ENCODE measurements at regions not wholly inside any gene's neighbourhood (a gene's known extent, or its start where the extent isn't known, plus 50 kb on each side); places are given as distances from the start of the nearest gene placed in this dataset.
"Not testable (repeated sequence)": the region's sequence is repeated elsewhere in the genome, so short reads cannot be mapped to it uniquely, and the experiment has no call there.

DNA sequence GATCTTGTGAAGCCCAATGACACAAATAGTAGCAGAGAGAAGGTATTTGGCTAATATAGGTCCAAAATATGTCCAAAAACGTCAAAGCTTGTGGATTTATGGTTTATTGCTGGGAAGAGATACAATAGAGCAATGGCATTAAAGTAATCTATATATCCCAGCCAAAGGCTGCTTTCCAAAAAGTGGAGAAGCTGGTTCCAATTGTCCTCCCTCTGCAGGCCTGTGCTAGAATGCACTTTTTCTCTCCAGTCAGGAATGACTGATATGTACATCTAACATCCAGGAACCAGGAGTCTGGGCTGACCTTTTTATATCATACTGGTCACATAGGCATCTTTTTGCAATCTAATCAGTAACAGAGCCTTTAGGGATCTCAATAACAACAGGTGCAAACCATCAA is 167.1 kb upstream of the FAM3C start:
- DNase-seq (ENCODE audit: low spot score), result no peak

DNA sequence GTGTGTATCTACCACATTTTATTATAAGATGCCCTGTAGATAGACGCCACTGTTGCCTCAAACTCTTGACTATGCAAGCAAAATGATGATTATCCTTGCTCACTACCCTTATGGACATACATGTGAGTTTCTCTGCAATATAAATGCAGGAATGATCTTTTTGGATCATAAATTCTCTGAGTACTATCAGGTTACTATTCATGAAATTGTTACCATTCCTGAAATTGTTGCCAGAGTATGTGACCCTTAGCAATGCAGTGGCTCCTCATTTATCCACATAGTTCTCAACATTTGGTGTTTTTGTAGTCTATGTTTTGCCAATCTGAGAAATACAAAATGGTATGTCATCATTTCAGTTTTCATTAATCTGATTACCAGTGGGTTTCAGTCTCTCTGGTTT is 166.2 kb upstream of the FAM3C start:
- DNase-seq (ENCODE audit: low spot score), result peak; percentile 28

DNA sequence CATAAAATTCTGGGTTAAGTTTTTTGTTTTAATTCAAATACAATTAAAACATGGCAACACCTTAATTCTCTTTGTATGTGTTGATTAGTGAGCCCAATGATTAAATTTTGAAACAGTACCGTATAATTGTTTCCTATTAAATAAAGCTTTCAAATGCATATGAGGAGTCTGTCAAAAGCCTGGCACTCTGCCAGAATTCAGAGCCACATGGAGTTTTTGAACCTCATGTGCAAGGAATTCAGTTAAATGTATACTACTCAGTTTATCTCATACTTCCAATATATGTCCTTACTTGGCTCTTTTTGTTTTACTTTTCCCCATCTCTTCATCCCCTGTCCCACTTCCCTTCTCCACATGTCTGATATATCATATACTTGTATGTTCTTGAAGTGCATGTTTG is 165.6 kb upstream of the FAM3C start:
- no peak for DNase-seq (ENCODE audit: low spot score)

DNA sequence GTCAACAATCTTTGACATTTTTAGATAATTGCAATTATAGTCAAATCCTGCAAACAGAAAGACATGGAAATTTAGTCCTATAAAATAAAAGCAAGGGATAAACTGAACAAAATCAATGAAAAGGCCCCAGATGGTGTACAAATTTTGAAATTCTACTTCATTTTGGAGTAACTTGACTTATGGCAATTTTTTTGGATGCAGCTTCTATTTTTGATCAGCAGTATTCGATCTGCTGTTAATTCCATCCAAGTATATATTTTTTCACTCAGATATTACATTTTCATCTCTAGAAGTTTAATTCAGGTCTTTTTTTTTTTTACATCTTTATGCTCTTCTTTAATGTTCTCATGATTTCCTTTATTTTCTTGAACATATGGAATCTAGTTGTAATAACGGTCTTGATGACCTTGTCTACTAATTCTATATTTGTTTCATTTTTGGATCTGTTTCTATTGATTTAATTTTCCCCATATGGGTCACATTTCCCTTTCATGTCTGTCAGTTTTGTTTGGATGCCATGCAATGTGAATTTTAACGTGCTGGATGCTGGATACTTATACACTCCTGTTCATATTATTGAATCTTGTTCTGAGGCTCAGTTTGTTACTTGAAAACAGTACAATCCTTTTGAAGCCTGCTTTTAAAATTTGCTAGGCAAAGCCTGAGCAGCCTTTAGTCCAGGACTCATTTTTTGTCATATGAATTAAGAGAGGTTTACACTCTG is 164.3 kb upstream of the FAM3C start:
- DNase-seq (ENCODE audit: low spot score), result no peak

DNA sequence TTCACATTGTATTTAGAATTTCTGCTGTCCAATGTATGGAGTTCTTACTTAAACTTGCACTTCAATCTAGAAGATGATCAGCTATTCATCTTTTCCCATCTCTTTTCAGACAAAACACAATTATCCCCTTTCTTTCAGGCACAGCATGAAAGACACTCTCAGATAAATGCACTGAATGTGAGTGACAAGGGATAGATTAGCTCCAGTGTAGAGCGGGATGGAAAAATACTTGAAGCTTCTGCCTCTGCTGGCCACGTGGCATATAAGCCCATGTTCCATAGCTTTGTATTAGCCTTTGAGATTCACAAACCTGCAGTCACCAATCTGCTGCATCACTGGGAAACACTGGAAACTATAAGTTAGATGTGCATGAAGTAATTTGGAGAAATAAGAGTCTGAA is 162.2 kb upstream of the FAM3C start:
- DNase-seq (ENCODE audit: low spot score), result no peak

DNA sequence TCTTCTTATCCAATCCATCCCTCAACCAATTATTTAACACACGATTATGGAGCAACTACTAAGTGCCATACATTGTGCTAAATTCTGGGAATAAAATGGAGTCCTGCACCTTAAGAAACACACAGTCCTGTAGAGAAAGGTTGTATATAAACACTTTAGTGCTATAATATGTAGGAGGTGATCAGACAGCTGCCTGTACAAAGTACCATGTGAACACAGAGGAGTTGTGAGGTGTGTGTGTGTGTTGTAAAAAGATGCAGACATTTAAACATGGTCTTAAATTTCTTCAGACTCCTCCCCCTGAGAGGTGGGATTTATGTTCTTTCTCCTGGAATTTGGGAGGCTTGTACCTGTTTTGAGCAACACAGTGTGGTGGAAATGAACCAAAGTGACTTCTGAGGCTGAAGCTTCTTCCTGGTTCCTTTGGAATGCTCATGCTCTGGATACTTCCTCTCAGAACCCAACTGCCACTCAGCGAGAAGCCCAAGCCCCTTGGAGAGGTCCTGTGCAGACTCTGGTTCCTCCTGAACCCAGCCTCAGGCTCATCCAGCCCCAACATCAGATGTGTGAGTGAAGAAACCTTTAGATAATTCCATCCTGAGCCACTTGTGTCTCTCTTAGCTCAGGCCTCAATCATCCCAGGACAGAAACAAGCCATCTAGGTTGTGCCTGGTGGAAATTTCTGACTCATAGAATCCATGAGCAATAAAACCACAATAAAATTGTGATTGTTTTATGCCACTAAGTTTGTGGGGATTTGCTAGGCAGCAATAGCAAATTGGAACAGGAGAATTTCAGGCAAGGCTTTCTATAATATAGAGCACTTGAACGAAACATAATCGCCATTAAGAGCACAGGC is 161.2 kb upstream of the FAM3C start:
- peak; percentile 23 for DNase-seq (ENCODE audit: low spot score)

DNA sequence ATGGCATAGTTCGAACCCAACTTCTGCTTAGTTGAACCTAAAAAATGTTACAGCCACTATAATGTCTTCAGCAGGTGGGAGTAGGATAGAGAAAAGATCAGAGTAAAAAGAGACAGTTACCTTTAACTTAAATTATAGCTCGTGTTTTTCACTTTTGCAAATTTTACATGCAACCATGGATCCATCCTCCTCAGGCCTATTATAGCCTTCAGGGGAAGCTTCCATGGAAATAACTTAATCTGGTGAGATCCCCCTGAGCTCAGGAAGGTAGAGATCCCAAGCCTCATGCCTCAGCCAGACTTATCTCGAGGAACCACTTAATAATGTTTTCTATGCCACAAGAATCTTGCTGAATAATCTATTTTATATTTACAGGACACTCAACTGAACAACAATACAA is 159.4 kb upstream of the FAM3C start:
- no peak for DNase-seq (ENCODE audit: low spot score)

DNA sequence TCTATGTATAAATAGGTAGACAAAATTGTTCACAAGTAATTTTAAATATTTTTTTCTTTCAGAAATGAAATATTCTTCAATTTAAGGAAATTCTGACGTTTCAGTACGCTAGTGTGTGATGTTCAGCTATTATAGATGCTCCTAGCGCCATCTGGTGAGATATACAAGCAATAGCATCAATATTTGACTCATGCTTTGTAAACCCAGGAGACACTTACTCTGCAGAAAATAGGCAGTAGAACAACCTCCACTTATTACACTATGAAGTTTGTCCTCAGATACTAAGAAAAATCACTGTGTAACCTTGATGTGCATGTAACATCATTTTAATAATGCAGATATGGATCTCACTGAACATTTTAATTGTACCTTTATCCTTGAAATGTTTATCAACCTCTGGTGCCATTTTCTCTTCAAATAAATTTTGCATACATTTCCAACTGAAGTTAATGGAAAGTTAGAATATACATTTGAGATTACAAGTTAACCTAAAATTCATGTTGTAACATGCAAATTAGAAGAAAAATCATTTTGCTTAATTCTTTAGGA is 151.5 kb upstream of the FAM3C start:
- DNase-seq (ENCODE audit: low spot score), result peak; percentile 71

DNA sequence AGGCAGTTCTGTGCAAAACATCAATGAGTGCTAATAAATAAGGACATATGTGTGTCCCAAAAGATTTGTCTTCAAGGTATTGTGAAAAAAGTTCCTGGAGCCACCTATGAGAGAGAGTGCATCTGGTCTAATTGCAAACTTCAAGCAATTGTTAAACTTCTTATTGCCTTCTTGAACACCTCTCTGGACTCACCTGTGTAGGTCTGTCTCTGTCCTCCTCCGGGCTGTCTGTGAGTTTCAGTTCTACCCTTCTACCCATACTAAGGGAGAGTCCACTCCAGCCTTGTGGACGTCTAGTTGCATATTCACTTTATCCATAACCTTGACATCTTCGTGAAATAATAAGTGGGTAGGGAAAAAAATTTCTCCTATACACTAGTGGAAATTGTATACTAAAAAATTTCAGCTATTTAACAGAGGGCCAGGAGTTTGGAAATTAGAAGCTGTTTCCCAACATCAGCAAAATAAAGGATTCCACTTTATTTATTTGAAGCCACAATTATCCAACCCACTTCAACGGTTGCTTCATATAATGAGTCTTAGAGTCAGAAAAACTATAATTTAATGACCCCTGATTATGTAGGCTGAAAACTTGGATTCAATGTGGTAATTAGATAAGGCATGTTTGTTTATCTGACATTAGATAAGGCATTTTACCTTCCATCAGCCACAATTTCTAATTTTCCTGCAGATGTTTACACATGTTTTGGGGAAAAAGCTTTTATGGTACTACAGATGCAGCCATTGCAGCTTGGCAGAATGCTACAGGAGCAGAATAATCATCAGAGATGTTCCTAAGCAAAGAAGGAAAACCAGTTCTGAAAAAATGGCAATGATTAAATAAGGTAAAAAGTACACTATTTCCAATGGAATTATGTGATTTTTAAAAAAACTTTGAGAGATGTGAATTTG is 150.8 kb upstream of the FAM3C start:
- DNase-seq (ENCODE audit: low spot score), result no peak

DNA sequence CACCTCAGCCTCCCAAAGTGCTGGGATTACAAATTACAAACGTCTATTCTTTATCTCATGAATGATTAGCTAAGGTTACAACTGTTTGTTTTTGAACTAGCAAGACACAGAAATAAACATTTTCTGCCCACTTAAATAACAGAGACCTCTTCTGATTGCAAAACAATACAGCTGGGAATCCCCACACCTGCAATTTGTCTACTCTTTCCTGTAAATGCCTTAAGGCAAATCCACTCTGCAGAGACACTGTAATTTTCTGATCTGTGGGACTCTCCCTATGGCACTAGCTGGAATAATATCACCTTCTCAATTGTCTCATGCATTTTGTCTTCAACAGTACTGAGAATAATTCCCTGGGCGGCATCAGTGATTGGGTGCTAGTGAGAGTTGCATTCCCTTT is 149.3 kb upstream of the FAM3C start:
- no peak for DNase-seq (ENCODE audit: low spot score)

DNA sequence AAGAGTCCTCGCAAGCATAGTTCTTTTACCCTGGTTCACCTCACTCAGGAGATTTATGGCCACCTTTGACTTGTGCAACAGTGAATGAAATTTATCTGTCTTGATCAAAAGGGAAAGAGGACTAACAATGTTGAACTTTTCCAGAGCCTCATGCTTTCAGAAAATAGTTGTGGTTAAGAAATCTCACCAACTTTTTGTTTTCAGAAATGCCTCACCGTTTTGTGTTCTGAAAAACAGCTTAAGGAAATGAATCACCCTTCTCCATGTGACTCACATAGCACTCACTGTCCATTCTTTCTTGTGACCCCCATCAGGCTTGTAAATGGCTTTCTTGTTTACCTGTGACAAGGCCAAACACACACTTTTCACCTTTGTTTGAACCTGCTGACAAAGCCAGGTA is 148.6 kb upstream of the FAM3C start:
- DNase-seq (ENCODE audit: low spot score), result peak; percentile 99

DNA sequence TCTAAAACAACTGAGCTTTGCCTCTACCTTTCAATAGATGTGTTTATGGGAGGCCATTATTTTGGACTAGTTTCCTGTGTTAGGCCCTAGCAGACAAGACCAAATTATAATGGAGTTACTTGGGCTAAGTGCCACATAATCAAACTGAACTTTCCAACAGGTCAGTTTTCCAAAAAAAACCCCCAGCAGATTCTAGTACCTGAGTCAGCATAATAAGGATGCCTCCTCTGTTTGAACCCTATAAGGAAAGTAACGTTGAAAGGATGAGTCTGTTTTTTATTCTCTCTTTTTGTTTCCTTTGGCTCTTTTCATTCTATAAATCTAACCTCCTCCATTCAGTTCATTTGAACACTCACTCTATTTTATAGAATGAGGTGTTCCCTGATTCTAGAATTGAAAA is 148.1 kb upstream of the FAM3C start:
- no peak for DNase-seq (ENCODE audit: low spot score)

DNA sequence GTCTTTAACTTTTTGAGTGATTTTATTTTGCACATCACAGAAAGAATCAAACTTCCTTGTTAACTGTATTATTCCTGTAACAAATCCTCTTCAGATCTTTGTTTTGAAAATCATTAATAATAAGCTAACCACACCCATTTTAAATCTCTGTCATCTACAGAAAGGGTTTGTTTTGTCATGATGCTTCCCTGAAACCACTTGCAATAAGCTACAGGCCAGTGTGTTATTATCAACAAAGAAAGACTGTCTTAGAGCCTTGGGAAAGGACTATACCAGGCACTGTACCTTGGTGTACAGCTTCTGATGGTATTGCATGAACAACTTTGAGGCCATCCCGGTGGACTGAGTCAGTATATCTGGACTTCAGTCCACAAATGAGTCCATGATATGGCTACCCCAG is 145.3 kb upstream of the FAM3C start:
- DNase-seq (ENCODE audit: low spot score), result no peak

DNA sequence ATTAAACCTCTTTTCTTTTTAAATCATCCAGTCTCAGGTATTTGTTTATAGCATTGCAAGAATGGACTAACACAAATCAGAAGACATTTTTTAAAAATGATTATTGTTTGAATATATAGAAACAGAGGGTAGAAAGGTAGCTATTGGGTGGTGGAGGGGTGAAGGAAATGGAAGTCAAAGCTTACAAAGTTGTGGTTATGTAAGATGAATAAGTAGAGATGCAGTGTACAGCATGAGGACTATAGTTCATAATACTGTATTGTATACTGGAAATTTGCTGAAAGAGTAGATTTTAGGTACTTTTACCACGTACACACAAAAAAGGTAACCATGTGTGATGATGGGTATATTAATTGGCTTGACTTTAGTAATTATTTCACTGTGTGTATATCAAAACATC is 144.0 kb upstream of the FAM3C start:
- no peak for DNase-seq (ENCODE audit: low spot score)

DNA sequence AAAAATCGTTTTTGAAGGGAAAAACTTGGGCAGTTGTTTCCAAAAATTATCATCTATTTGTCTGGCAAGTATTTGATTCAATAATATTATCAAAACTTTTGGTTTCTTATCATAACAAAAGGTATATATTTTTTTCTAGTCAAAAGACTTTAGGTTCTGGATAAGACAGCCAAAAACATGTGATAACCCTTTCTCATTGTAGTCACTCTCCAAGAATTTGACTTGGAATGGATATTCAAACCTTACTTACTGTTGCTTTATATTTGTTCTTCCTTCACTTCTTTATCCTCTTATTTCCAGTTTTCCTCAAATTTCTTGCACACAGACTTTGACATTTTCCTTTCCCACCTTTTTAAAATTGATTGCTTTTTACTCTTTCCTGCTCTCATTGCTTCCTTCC is 140.9 kb upstream of the FAM3C start:
- DNase-seq (ENCODE audit: low spot score), result no peak

DNA sequence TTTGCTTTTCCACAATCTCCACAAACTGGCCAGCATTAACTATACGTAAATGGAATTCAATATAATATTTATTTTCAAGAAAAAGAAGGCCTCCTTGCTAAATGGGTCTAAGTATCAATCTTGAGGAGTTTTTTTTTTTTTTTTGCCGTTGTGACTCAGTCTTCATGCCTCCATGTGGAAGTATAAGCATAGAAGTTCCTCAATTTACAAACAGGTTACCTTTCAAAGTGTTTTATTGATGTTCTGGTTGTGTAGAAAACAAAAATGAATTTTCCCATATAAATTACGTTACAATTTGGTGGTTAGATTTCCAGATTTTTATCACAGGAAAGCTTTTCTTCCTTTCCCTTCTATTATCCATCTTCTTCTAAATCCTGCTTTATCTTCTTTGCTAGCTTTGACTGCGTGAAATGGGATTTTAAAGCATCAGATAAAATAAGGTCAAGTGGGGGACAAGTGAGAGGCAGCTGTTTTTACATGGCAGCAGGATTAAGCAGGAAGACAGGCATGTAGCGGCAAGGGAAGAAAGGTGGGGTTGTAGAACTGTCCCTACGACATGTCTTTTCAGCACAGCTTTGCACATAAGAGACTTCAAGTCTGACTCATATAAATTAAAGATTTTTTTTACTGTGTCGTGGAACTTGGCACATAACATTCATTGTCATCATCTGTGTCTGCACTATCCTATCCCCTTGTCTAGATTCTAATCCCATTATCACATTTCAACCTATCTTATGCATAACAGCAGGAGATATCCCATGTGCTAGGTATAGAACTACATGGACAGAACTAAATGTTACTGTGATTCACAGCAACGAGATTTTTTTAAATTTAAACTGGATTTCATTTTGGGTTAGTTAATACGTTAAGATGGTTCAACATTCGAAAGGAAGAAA is 135.3 kb upstream of the FAM3C start:
- DNase-seq (ENCODE audit: low spot score), result peak; percentile 38

DNA sequence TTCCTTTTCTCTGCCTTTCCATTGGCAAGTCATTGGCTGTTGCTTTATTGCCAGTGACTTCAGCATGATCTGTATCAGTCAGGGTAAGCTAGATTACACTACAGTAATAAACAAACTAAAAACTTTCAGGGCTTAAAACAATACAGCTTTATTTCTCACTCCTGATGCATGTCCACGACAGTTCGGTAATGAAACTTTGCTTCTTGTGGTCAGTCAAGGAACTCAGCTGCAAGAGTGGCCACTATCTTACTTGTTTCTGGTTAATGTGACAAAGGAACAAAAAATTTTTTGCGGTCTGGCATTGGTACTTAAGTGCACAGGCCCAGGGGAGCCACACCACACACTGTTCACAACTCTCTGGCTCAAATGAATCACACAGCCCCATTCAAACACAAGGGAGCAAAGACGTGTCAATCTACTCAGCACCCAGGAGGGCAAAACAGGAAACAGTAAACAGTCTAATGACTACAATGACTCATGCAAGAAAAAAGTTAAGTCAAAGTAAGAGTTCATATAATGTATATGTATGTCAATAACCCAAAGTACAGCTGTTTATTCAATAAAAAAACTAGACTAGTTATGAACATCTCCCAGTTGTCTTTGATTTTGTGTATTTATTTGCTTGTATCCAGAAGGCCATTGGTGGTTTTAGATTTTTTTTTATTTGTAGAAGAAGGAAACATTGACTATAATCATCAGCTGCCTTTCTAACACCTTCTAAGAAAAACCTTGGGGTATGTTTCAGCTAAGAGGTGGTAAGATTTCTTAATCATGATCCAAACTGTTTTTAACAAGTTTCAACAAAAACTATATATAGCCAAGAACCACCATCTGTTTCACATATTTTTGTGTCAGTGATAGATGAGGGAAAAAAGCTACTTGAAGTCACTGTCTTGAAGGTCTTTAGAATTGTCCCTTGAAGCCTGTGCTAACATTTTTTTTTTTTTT is 134.4 kb upstream of the FAM3C start:
- peak; percentile 99 for DNase-seq (ENCODE audit: low spot score)

DNA sequence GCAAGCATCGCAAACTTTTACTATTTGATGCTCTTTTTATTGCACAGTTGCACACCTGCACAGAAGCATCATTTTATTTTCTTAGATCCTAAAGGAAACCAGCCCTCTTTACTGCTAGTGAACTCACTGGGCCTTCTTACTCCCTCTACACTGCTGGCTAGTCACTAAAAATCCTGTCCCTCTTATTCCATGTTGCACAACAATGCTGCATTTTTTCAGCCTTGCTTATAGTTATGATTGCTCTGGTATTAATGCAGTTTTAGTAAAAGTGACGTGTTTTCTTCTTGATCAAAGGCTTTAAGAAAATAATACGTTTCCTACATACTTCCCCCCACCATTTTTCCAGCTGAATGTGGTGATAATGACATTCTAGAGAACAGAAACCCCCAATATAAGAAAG is 132.9 kb upstream of the FAM3C start:
- DNase-seq (ENCODE audit: low spot score), result no peak

DNA sequence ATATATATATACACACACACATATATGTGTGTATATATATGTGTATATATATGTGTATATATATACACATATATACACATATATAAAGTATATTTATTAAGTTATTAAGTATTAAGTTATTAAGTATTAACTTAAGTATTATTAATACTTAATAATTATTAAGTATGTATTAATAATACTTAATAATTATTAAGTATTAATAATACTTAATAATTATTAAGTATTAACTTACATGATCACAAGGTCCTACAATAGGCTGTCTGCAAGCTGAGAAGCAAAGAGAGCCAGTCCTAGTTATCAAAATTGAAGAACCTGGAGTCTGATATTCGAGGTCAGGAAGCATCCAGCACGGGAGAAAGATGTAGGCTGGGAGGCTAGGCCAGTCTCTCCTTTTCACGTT is 130.1 kb upstream of the FAM3C start:
- DNase-seq (ENCODE audit: low spot score), result not testable (repeated sequence)

All from A172 (cell line).